Left ventricle myocardium inferior (tissue), 1 donor: ENCODE measurements at regions not wholly inside any gene's neighbourhood (a gene's known extent, or its start where the extent isn't known, plus 50 kb on each side); places are given as distances from the start of the nearest gene placed in this dataset.

ENCODE experiments used
- DNase-seq: peaks from one replicate; pipeline ENCODE4 v3.0.0-alpha.2; 2020
- H3K27ac ChIP-seq: fragments of 200-600 bp; replicated peaks from 2 replicates; pipeline ENCODE4 v1.8.0; 2021
- H3K27me3 ChIP-seq: fragments of 200-600 bp; 2 replicates; pipeline ENCODE4 v1.8.0; 2021; ENCODE audit warnings: low read depth
- H3K36me3 ChIP-seq: fragments of 200-600 bp; 2 replicates; pipeline ENCODE4 v1.8.0; 2021
- H3K4me1 ChIP-seq: fragments of 200-600 bp; 2 replicates; pipeline ENCODE4 v1.8.0; 2021
- H3K4me3 ChIP-seq: fragments of 200-600 bp; 2 replicates; pipeline ENCODE4 v1.8.0; 2021; ENCODE audit warnings: mild to moderate bottlenecking, moderate library complexity
- H3K9me3 ChIP-seq: fragments of 200-600 bp; replicated peaks from 2 replicates; pipeline ENCODE4 v1.8.0; 2021
- intact Hi-C: fragments of 100-400 bp; cut with micrococcal nuclease; formaldehyde crosslinking; loops from one replicate; pipeline ENCODE4 v1.11.0; 2022
- TF ChIP-seq, protein P1 (sequence below): fragments of 200-600 bp; IDR thresholded peaks from 2 replicates; pipeline ENCODE4 v1.8.0; 2021; ENCODE audit warnings: antibody characterized with exemption, mild to moderate bottlenecking, borderline replicate concordance
- donor health status: DM: no; HTN: yes; CAD: no; lungs with severe emphysema.

DNA sequence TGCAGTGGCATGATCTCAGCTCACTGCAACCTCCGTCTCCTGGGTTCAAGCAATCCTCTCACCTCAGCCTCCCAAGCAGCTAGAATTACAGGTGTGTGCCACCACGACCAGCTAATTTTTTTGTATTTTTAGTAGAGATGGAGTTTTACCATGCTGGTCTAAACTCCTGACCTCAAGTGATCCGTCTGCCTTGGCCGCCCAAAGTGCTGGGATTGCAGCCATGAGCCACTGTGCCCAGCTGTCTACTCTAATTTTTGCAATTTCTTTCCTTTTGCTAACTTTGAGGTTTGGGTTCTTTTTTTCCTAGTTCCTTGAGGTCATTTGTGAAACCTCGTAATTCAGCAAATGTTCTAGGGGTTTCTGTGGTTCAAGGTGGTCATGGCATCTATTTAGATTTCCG, 63.7 kb upstream of the PRLR start:
- Histone ChIP-seq H3K27ac (no peak overlapping the region), H3K4me3 (no peak overlapping the region), H3K36me3 (no peaks in the 10 kb centered on the region), H3K9me3 (peaks cover 15% of the 10 kb centered on the region), H3K4me1 (no peaks in the 10 kb centered on the region), H3K27me3 (no peaks in the 10 kb centered on the region)
- no peak for DNase-seq
- intact Hi-C loops: no loop called here
- TF ChIP-seq, protein P1, sequence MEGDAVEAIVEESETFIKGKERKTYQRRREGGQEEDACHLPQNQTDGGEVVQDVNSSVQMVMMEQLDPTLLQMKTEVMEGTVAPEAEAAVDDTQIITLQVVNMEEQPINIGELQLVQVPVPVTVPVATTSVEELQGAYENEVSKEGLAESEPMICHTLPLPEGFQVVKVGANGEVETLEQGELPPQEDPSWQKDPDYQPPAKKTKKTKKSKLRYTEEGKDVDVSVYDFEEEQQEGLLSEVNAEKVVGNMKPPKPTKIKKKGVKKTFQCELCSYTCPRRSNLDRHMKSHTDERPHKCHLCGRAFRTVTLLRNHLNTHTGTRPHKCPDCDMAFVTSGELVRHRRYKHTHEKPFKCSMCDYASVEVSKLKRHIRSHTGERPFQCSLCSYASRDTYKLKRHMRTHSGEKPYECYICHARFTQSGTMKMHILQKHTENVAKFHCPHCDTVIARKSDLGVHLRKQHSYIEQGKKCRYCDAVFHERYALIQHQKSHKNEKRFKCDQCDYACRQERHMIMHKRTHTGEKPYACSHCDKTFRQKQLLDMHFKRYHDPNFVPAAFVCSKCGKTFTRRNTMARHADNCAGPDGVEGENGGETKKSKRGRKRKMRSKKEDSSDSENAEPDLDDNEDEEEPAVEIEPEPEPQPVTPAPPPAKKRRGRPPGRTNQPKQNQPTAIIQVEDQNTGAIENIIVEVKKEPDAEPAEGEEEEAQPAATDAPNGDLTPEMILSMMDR: no peak

DNA sequence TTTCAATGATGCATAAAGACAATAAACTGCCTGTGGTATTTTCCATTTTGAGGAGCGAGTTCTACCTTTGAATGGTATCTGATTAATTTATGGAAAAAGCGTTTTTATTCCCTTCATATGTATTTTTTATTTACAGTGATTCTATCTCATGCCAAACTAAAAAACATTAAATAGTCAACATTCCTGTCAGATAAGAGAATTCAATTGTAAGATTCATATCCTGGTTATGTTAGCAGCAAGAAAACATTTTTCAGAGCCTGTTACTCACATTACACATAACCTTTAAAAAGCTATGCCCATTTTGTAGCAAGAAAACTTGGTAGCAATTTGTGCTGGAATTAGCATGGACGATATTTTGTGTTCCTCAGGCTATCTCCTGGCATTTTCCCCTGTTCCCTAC, 55.1 kb upstream of the PRLR start:
- Histone ChIP-seq H3K27ac (no peak overlapping the region), H3K9me3 (peaks cover 10% of the 10 kb centered on the region), H3K36me3 (no peaks in the 10 kb centered on the region), H3K4me3 (no peak overlapping the region), H3K27me3 (no peaks in the 10 kb centered on the region), H3K4me1 (no peaks in the 10 kb centered on the region)
- TF ChIP-seq, protein P1: no peak
- no peak for DNase-seq
- intact Hi-C loops: no loop called here

DNA sequence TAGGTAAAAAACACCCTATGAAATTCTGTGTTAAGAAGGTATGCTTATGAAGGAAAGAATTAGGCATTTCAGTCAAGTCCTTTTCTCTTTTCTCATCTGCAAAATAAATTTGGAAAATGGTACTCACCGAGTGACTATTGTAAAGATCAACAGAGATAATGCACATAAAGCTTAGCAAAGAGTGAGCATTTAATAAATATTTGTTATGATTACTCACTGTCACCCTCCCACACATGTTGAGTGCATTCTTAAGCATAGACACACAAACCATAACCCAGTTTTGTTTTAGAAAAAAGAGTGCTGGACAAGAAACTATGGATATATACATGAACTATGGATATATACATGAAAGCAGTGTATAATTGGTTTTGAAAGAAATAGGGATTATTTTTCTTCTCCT, 54.7 kb upstream of the PRLR start:
- no peak overlapping the region for H3K27ac ChIP-seq
- H3K27me3 ChIP-seq: no peaks in the 10 kb centered on the region
- DNase-seq: no peak
- H3K4me1 ChIP-seq: no peaks in the 10 kb centered on the region
- intact Hi-C loops: no loop called here
- TF ChIP-seq, protein P1: no peak
- peaks cover 10% of the 10 kb centered on the region for H3K9me3 ChIP-seq
- H3K36me3 ChIP-seq: no peaks in the 10 kb centered on the region
- no peak overlapping the region for H3K4me3 ChIP-seq

DNA sequence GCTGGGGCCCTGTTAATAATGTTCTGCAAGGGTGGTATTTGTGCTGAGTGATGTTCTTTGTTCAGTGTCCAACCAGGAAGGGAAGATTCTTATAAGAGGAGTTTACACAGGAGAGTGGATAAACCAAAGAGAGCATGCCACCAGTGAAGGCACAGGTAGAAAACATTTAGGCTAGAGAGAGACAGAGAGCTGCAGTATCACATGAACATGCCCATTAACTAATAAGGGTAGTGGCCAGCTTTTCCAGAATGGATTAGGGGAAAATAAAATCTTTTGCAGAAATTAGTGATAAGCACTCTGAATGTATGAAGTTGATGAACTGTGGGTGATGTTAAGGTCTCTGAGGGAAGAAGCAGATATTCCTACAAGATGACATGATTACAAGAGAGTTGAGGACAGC, 54.1 kb upstream of the PRLR start:
- H3K27ac ChIP-seq: no peak overlapping the region
- TF ChIP-seq, protein P1: no peak
- H3K4me3 ChIP-seq: no peak overlapping the region
- no peaks in the 10 kb centered on the region for H3K36me3 ChIP-seq
- H3K4me1 ChIP-seq: no peaks in the 10 kb centered on the region
- H3K9me3 ChIP-seq: peaks cover 13% of the 10 kb centered on the region
- no peak for DNase-seq
- intact Hi-C loops: no loop called here
- H3K27me3 ChIP-seq: no peaks in the 10 kb centered on the region

DNA sequence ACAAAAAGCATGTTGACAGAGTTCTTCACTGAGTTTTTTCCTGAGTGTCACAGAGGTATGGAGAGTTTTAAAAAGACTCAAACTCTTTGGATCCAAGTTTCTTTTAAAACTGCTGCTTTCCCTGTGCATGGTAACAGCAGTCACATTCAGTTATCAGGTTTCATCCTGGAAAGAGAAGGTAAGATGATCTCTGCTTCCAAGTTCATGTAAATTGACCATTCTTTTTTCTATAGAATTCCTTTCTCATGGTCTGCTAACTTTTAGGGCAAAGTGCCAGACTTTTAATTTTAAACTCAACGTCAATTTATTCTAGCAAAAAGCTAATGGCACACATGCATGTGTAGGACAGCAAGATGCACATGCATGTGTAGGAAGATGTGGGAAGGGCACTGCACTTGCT, 52.5 kb upstream of the PRLR start:
- TF ChIP-seq, protein P1: no peak
- intact Hi-C loops: no loop called here
- H3K27me3 ChIP-seq: no peaks in the 10 kb centered on the region

DNA sequence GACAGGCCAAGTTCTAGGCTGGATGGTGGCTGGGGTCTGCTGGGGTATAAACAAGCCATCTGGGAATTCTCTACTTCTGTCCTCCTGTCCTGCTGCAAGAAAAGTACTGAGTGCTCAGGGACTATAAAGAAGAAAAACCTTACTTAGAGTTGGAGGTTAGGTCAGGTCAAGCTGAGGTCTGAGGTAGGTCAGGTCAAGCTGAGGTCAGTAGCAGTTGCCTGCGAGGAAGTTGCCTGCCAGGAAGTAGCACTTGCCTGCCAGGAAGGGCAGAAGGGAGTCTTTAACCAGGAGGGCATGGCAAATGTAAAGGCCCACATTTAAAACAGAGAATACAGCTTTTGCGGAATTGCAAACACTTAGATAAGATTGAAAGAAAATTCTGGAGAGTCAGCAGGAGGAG, 51.3 kb upstream of the PRLR start:
- intact Hi-C loops: no loop called here
- H3K27me3 ChIP-seq: no peaks in the 10 kb centered on the region
- H3K4me3 ChIP-seq: no peak overlapping the region
- peaks cover 27% of the 10 kb centered on the region for H3K9me3 ChIP-seq
- no peaks in the 10 kb centered on the region for H3K4me1 ChIP-seq
- no peak overlapping the region for H3K27ac ChIP-seq
- TF ChIP-seq, protein P1: no peak
- no peak for DNase-seq
- H3K36me3 ChIP-seq: no peaks in the 10 kb centered on the region

More for the DNA sequence above, 52.5 kb upstream of the PRLR start:
- H3K4me3 ChIP-seq: no peak overlapping the region
- no peak for DNase-seq
- H3K27ac ChIP-seq: no peak overlapping the region
- H3K36me3 ChIP-seq: no peaks in the 10 kb centered on the region
- H3K4me1 ChIP-seq: no peaks in the 10 kb centered on the region
- peaks cover 20% of the 10 kb centered on the region for H3K9me3 ChIP-seq
